GM12875 (cell line): ENCODE measurements at regions not wholly inside any gene's neighbourhood (a gene's known extent, or its start where the extent isn't known, plus 50 kb on each side); places are given as distances from the start of the nearest gene placed in this dataset.
"Not testable (repeated sequence)": the region's sequence is repeated elsewhere in the genome, so short reads cannot be mapped to it uniquely, and the experiment has no call there.

Source experiments
- H3K4me3 ChIP-seq: one replicate; pipeline ENCODE4 v1.5.1; 2011; ENCODE audit warnings: low read depth, low read length, control low read depth
- CTCF ChIP-seq: IDR thresholded peaks from 2 replicates; pipeline ENCODE4 v1.5.1; 2011; ENCODE audit warnings: low read depth, mild to moderate bottlenecking, control low read depth, inconsistent platforms, low read length, moderate library complexity, borderline replicate concordance; ENCODE audit not compliant: insufficient read depth

DNA sequence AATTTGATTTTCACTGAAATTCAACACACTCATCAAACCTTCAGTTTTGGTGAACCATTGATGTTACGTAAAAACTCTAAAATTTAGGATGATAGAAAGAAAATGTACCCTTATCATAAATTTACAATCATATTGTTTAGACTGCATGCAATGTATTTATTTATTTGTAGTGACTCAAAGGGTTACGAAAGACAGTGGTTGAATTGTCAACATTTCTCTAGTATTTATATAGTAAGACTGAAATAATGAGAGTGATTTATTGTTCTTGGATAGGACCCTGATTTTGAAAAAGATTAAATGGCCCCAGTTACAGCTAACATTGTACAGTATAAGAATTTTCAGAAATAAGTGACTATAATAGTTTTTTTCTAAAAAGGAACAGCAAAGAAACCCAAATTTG, 591.5 kb downstream of the RFPL4B start:
- TF ChIP-seq CTCF = no peak
- H3K4me3 ChIP-seq = no peak overlapping the region

- no peak overlapping the region for H3K4me3 ChIP-seq
- TF ChIP-seq CTCF = no peak
Observed at GRCh38 chr6:112939563-112939962, 592.4 kb downstream of the RFPL4B start.

GRCh38 chr6:112941613-112942012, 594.5 kb downstream of the RFPL4B start:
- no peak for TF ChIP-seq CTCF
- no peak overlapping the region for H3K4me3 ChIP-seq

DNA sequence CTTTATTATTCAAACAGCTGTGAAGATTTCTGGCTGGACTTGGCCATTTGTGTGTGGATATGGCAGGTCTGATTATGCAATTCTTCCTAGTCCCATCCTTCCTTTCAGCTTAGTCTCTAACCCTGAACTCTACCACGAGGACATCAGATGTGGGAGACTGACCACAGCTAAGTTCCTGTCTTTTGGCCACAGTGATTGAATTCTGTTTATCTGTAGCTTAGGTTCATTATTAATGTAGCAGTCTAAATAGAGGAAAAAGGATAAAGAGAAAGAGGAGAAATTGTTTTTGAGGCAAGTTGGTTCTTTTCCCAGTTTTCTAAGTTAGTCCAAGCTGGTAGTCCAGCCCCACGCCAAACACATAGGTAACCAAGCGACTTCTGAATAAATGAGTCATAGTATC, 598.9 kb downstream of the RFPL4B start:
- no peak overlapping the region for H3K4me3 ChIP-seq
- TF ChIP-seq CTCF = no peak

- no peak for TF ChIP-seq CTCF
- H3K4me3 ChIP-seq = no peak overlapping the region
Observed at GRCh38 chr6:112947507-112947906, 600.4 kb downstream of the RFPL4B start.

DNA sequence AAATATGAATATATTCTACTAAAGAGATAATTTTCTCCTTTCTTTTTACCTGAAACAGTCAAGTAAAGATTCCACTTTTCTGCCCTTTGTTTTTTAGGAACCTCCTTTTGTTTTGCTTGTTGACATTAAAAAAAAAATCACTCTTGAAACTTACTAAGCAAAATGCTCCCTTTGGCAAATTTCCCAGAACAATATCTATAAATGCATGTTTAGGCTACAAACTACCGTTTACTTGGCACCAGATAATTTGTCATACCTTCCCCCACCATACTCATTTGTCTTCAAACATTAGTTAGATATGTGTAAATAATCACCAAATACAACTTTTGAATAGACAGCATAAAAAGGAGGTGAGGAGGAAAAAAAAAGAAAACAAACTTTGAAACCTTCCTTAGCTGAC, 604.7 kb downstream of the RFPL4B start:
- TF ChIP-seq CTCF = no peak
- no peak overlapping the region for H3K4me3 ChIP-seq

DNA sequence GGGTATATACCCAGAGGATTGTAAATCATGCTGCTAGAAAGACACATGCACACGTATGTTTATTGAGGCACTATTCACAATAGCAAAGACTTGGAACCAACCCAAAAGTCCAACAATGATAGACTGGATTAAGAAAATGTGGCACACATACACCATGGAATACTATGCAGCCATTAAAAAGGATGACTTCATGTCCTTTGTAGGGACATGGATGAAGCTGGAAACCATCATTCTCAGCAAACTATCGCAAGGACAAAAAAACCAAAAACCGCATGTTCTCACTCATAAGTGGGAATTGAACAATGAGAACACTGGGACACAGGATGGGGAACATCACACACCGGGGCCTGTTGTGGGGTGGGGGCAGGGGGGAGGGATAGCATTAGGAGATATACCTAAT, 608.6 kb downstream of the RFPL4B start:
- H3K4me3 ChIP-seq = not testable (repeated sequence)

GRCh38 chr6:112956696-112957535, 609.8 kb downstream of the RFPL4B start:
- TF ChIP-seq CTCF = no peak
- no peak overlapping the region for H3K4me3 ChIP-seq
